OCI-LY7 (cell line): ENCODE measurements at regions not wholly inside any gene's neighbourhood (a gene's known extent, or its start where the extent isn't known, plus 50 kb on each side); places are given as distances from the start of the nearest gene placed in this dataset.
"Not testable (repeated sequence)": the region's sequence is repeated elsewhere in the genome, so short reads cannot be mapped to it uniquely, and the experiment has no call there.

Experiments used
- BruUV-seq: library from RNA; stranded (reverse); fragments of 400-500 nt; replicated peaks from 2 replicates; lab custom pipeline; 2021; lab: Mats Ljungman, UMichigan
- CTCF ChIA-PET: fragments of 300-600 bp; sonication (Branson Sonifier 250); formaldehyde crosslinking; loops from one replicate; lab custom pipeline; 2022; ENCODE audit warnings: antibody characterized with exemption; ENCODE audit not compliant: unreplicated experiment; lab: Charles Lee
- POLR2A ChIA-PET: fragments of 300-600 bp; sonication (Branson Sonifier 250); formaldehyde crosslinking; loops from one replicate; lab custom pipeline; 2022; ENCODE audit warnings: antibody characterized with exemption; lab: Charles Lee
- DNase-seq: peaks from one replicate; pipeline ENCODE4 v3.0.0-alpha.2; 2015; ENCODE audit warnings: low spot score
- H2AFZ ChIP-seq: fragments of 200-600 bp; sonication (generic), shearing (Covaris generic); 2 replicates; pipeline ENCODE4 v1.6.1; 2014; ENCODE audit warnings: mild to moderate bottlenecking, antibody characterized with exemption, low read length, moderate library complexity
- H3K27ac ChIP-seq: fragments of 200-600 bp; sonication (generic); 2 replicates; pipeline ENCODE4 v1.5.1; 2014; ENCODE audit warnings: mixed run types, low read depth, mild to moderate bottlenecking, moderate library complexity, low read length, inconsistent platforms; ENCODE audit not compliant: poor library complexity, severe bottlenecking
- H3K36me3 ChIP-seq: fragments of 200-600 bp; sonication (generic); 2 replicates; pipeline ENCODE4 v1.6.1; 2014; ENCODE audit warnings: mild to moderate bottlenecking, antibody characterized with exemption, low read length, moderate library complexity, mixed read lengths; ENCODE audit not compliant: insufficient read depth
- H3K4me1 ChIP-seq: fragments of 200-600 bp; sonication (generic); 2 replicates; pipeline ENCODE4 v1.5.1; 2014; ENCODE audit warnings: mild to moderate bottlenecking, low read length; ENCODE audit not compliant: insufficient read depth, poor library complexity, severe bottlenecking
- H3K4me2 ChIP-seq: fragments of 200-600 bp; sonication (generic); 2 replicates; pipeline ENCODE4 v1.6.1; 2014; ENCODE audit warnings: mild to moderate bottlenecking, low read length
- H3K4me3 ChIP-seq: fragments of 200-600 bp; sonication (generic); 2 replicates; pipeline ENCODE4 v1.5.1; 2014; ENCODE audit warnings: mild to moderate bottlenecking, low read depth, low read length; ENCODE audit not compliant: poor library complexity, severe bottlenecking
- H3K79me2 ChIP-seq: fragments of 200-600 bp; sonication (generic); 2 replicates; pipeline ENCODE4 v1.6.1; 2016; ENCODE audit warnings: low read depth, mild to moderate bottlenecking, low read length, moderate library complexity, mixed read lengths; ENCODE audit not compliant: insufficient read depth
- H3K9me2 ChIP-seq: fragments of 200-600 bp; sonication (generic); 2 replicates; pipeline ENCODE4 v1.6.1; 2016; ENCODE audit warnings: mild to moderate bottlenecking, low read length, mixed read lengths; ENCODE audit not compliant: insufficient read depth
- H3K9me3 ChIP-seq: fragments of 200-600 bp; sonication (generic); 2 replicates; pipeline ENCODE4 v1.6.1; 2014; ENCODE audit warnings: mild to moderate bottlenecking, mixed run types, low read length, mixed read lengths
- H4K20me1 ChIP-seq: fragments of 200-600 bp; sonication (generic); 2 replicates; pipeline ENCODE4 v1.6.1; 2014; ENCODE audit warnings: mild to moderate bottlenecking, antibody characterized with exemption, low read length, moderate library complexity, mixed read lengths; ENCODE audit not compliant: insufficient read depth
- CTCF ChIP-seq: fragments of 200-600 bp; sonication (generic); conservative IDR thresholded peaks from 2 replicates; pipeline ENCODE4 v1.5.1; 2014; ENCODE audit warnings: mild to moderate bottlenecking, antibody characterized with exemption, low read length, moderate library complexity, mixed read lengths
- EZH2phosphoT487 ChIP-seq: fragments of 200-600 bp; sonication (generic); IDR thresholded peaks from 2 replicates; pipeline ENCODE4 v1.6.1; 2018; ENCODE audit warnings: low read depth, borderline replicate concordance, mild to moderate bottlenecking, mixed run types, antibody characterized with exemption, low read length, moderate library complexity, mixed read lengths
- intact Hi-C: fragments of 100-400 bp; cut with micrococcal nuclease; formaldehyde crosslinking; loops from one replicate; pipeline ENCODE4 v1.10.0; 2022; ENCODE audit not compliant: unreplicated experiment

- H2AFZ ChIP-seq, H3K36me3 ChIP-seq, H3K4me1 ChIP-seq, H3K4me2 ChIP-seq, BruUV-seq, POLR2A ChIA-PET, DNase-seq, H3K9me2 ChIP-seq, H3K4me3 ChIP-seq, H3K9me3 ChIP-seq, intact Hi-C loops, CTCF ChIA-PET, H3K79me2 ChIP-seq, H4K20me1 ChIP-seq, H3K27ac ChIP-seq: not testable (repeated sequence)
Measured at GRCh38 chr11:100409267-100409666, 277.8 kb upstream of the ARHGAP42 start.

GRCh38 chr11:100419518-100419917 is 267.6 kb upstream of the ARHGAP42 start:
- ChIA-PET CTCF (no interaction called here), POLR2A (interaction anchor here (0.7 kb wide), 1 partner anchor 769 kb away, joined by 7 read pairs; no protein-coding TSS in a partner anchor)
- Histone ChIP-seq H4K20me1 (no peaks in the 10 kb centered on the region), H3K9me2 (no peaks in the 10 kb centered on the region), H3K36me3 (no peaks in the 10 kb centered on the region), H3K4me3 (no peak overlapping the region), H3K79me2 (no peaks in the 10 kb centered on the region), H3K27ac (no peak overlapping the region), H3K4me1 (no peaks in the 10 kb centered on the region), H3K4me2 (no peak overlapping the region), H3K9me3 (no peaks in the 10 kb centered on the region), H2AFZ (no peak overlapping the region)
- intact Hi-C loops, result no loop called here
- DNase-seq, result no peak
- no TSS peak for BruUV-seq
- no peak for TF ChIP-seq CTCF
- no peak for TF ChIP-seq EZH2phosphoT487

- no TSS peak for BruUV-seq
Measured at GRCh38 chr11:100434821-100435641, 252.1 kb upstream of the ARHGAP42 start.

More at GRCh38 chr11:100434821-100435641, 252.1 kb upstream of the ARHGAP42 start:
- Histone ChIP-seq H3K4me3 (no peak overlapping the region), H3K4me1 (no peaks in the 10 kb centered on the region), H3K79me2 (no peaks in the 10 kb centered on the region), H2AFZ (no peak overlapping the region), H3K36me3 (no peaks in the 10 kb centered on the region), H3K9me2 (no peaks in the 10 kb centered on the region), H4K20me1 (no peaks in the 10 kb centered on the region), H3K9me3 (no peaks in the 10 kb centered on the region), H3K4me2 (no peak overlapping the region), H3K27ac (no peak overlapping the region)
- TF ChIP-seq CTCF, result no peak
- TF ChIP-seq EZH2phosphoT487, result no peak
- ChIA-PET POLR2A (interaction anchor here (0.7 kb wide), 1 partner anchor 352 kb away, joined by 3 read pairs; no protein-coding TSS in a partner anchor), CTCF (no interaction called here)
- no peak for DNase-seq
- intact Hi-C loops, result no loop called here
